ENCODE measurements at regions not wholly inside any gene's neighbourhood (a gene's known extent, or its start where the extent isn't known, plus 50 kb on each side); places are given as distances from the start of the nearest gene placed in this dataset.

DNA sequence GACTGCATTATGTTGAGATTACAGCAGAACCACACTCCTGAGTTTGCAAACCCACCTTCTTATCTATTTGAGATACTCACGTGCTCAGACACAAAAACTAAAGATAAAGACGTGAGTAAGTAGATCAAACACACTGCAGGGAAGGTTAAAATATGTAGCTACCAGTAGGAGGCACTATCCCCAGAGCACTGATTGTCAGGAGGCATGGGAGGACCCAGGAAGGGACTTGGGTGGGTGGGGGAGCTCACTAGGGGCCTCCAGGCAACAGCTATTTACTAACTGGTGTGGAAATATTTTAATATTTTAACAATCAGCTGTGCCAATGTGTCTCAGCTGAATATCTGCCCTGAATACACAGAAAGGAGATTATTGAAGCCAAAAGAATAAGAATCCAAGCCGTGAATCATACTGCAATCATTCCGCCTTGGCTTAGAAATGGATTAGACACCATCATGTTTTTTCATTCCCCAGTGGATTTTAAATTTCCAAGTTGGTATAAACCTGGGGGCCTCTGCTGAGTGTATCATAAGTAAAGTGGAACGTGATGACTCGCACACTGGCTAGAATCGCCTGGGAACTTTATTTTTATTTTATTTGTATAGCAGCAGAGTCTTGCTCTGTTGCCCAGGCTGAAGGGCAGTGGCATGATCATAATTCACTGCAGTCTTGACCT lies 73.2 kb upstream of the CACNA1A start:
- no peaks in the 10 kb centered on the region for H3K9me2 ChIP-seq (ENCODE audit: insufficient read depth, low read length)
- H3K4me3 ChIP-seq (ENCODE audit: low read length) = no peak overlapping the region
- no peak overlapping the region for H2AFZ ChIP-seq (ENCODE audit: low read depth, low read length)
- no peaks in the 10 kb centered on the region for H3K27me3 ChIP-seq (ENCODE audit: insufficient read depth, low read depth, low read length)
- no peaks in the 10 kb centered on the region for H4K20me1 ChIP-seq (ENCODE audit: insufficient read depth)
- H3K9me3 ChIP-seq (ENCODE audit: low read length) = peaks cover 3% of the 10 kb centered on the region
- H3K9ac ChIP-seq (ENCODE audit: low read length) = no peak overlapping the region
- no peak overlapping the region for H3K4me2 ChIP-seq (ENCODE audit: low read length)
- H3F3A ChIP-seq (ENCODE audit: insufficient read depth, low read length, poor library complexity, severe bottlenecking) = no peaks in the 10 kb centered on the region
- H3K36me3 ChIP-seq (ENCODE audit: insufficient read depth, low read length) = no peaks in the 10 kb centered on the region
- TF ChIP-seq MXI1 (conservative IDR thresholded peaks at IDR 0.05; ENCODE audit: poor library complexity, severe bottlenecking) (no peak), CTCF (IDR thresholded peaks at IDR 0.05; ENCODE audit: poor library complexity, severe bottlenecking) (no peak), EZH2 (IDR thresholded peaks at IDR 0.05; ENCODE audit: borderline replicate concordance, insufficient read depth, low read length, poor library complexity, severe bottlenecking) (no peak), TAF1 (IDR thresholded peaks at IDR 0.05; ENCODE audit: low read depth) (no peak), RAD21 (conservative IDR thresholded peaks at IDR 0.05) (no peak), POLR2AphosphoS5 (IDR thresholded peaks at IDR 0.05) (no peak), EP300 (conservative IDR thresholded peaks at IDR 0.05; ENCODE audit: poor library complexity, severe bottlenecking) (no peak), SMC3 (conservative IDR thresholded peaks at IDR 0.05; ENCODE audit: poor library complexity) (no peak)
- TF ChIP-seq, protein P1, sequence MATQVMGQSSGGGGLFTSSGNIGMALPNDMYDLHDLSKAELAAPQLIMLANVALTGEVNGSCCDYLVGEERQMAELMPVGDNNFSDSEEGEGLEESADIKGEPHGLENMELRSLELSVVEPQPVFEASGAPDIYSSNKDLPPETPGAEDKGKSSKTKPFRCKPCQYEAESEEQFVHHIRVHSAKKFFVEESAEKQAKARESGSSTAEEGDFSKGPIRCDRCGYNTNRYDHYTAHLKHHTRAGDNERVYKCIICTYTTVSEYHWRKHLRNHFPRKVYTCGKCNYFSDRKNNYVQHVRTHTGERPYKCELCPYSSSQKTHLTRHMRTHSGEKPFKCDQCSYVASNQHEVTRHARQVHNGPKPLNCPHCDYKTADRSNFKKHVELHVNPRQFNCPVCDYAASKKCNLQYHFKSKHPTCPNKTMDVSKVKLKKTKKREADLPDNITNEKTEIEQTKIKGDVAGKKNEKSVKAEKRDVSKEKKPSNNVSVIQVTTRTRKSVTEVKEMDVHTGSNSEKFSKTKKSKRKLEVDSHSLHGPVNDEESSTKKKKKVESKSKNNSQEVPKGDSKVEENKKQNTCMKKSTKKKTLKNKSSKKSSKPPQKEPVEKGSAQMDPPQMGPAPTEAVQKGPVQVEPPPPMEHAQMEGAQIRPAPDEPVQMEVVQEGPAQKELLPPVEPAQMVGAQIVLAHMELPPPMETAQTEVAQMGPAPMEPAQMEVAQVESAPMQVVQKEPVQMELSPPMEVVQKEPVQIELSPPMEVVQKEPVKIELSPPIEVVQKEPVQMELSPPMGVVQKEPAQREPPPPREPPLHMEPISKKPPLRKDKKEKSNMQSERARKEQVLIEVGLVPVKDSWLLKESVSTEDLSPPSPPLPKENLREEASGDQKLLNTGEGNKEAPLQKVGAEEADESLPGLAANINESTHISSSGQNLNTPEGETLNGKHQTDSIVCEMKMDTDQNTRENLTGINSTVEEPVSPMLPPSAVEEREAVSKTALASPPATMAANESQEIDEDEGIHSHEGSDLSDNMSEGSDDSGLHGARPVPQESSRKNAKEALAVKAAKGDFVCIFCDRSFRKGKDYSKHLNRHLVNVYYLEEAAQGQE (IDR thresholded peaks at IDR 0.05; ENCODE audit: borderline replicate concordance) = no peak
- H3K27ac ChIP-seq (ENCODE audit: low read length) = no peak overlapping the region
- H3K79me2 ChIP-seq (replicated peaks; ENCODE audit: insufficient read depth, low read length) = no peaks in the 10 kb centered on the region

- Histone ChIP-seq H4K20me1 (ENCODE audit: insufficient read depth) (no peaks in the 10 kb centered on the region), H3K4me2 (ENCODE audit: low read length) (no peak overlapping the region), H2AFZ (ENCODE audit: low read depth, low read length) (no peak overlapping the region), H3K9ac (ENCODE audit: low read length) (no peak overlapping the region), H3F3A (ENCODE audit: insufficient read depth, low read length, poor library complexity, severe bottlenecking) (no peaks in the 10 kb centered on the region), H3K27me3 (ENCODE audit: insufficient read depth, low read depth, low read length) (no peaks in the 10 kb centered on the region), H3K9me2 (ENCODE audit: insufficient read depth, low read length) (no peaks in the 10 kb centered on the region), H3K27ac (ENCODE audit: low read length) (no peak overlapping the region), H3K9me3 (ENCODE audit: low read length) (peaks cover 3% of the 10 kb centered on the region), H3K36me3 (ENCODE audit: insufficient read depth, low read length) (no peaks in the 10 kb centered on the region), H3K79me2 (replicated peaks; ENCODE audit: insufficient read depth, low read length) (no peaks in the 10 kb centered on the region), H3K4me3 (ENCODE audit: low read length) (no peak overlapping the region)
- TF ChIP-seq POLR2AphosphoS5 (IDR thresholded peaks at IDR 0.05) (no peak), EZH2 (IDR thresholded peaks at IDR 0.05; ENCODE audit: borderline replicate concordance, insufficient read depth, low read length, poor library complexity, severe bottlenecking) (no peak), MXI1 (conservative IDR thresholded peaks at IDR 0.05; ENCODE audit: poor library complexity, severe bottlenecking) (no peak), TAF1 (IDR thresholded peaks at IDR 0.05; ENCODE audit: low read depth) (no peak), CTCF (IDR thresholded peaks at IDR 0.05; ENCODE audit: poor library complexity, severe bottlenecking) (no peak)
- TF ChIP-seq, protein P1 (IDR thresholded peaks at IDR 0.05; ENCODE audit: borderline replicate concordance) = no peak
Observed at GRCh38 chr19:13576726-13577125, 70.4 kb upstream of the CACNA1A start.

All from neural cell (in vitro differentiated cells).